Caki2 (cell line): ENCODE measurements at regions not wholly inside any gene's neighbourhood (a gene's known extent, or its start where the extent isn't known, plus 50 kb on each side); places are given as distances from the start of the nearest gene placed in this dataset.
A peak's percentile ranks its signal among the peaks of the same experiment; 100 is the strongest.
"Not testable (repeated sequence)": the region's sequence is repeated elsewhere in the genome, so short reads cannot be mapped to it uniquely, and the experiment has no call there.

Source experiments
- DNase-seq: peaks from one replicate; pipeline ENCODE4 v3.0.0-alpha.2; 2015; ENCODE audit warnings: low read depth
- in situ Hi-C: cut with HindIII; loops from 2 replicates; pipeline ENCODE4 v1.10.0; 2016; ENCODE audit warnings: low sequenced_read_pairs, low pct_unique_long_range_greater_than_20kb, mixed read lengths

DNA sequence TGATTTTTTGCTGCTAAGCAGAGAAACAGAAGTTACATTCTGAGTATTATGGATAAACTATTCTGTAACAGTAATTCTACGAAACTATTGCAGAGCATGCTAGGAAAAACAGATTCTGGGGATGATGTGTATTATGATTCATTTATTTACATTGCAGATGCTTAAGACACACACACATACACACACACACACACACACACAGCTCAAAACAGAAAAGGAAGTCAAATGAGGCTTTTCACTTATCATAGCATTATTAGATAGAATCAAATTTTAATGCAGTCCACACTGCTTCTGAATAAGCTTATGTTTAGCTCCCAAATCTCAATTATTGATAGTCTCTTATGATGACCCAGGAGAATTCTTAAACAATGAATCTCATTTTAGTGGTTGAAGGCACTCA is 307.2 kb downstream of the HGF start:
- in situ Hi-C loops = no loop called here
- DNase-seq = no peak

DNA sequence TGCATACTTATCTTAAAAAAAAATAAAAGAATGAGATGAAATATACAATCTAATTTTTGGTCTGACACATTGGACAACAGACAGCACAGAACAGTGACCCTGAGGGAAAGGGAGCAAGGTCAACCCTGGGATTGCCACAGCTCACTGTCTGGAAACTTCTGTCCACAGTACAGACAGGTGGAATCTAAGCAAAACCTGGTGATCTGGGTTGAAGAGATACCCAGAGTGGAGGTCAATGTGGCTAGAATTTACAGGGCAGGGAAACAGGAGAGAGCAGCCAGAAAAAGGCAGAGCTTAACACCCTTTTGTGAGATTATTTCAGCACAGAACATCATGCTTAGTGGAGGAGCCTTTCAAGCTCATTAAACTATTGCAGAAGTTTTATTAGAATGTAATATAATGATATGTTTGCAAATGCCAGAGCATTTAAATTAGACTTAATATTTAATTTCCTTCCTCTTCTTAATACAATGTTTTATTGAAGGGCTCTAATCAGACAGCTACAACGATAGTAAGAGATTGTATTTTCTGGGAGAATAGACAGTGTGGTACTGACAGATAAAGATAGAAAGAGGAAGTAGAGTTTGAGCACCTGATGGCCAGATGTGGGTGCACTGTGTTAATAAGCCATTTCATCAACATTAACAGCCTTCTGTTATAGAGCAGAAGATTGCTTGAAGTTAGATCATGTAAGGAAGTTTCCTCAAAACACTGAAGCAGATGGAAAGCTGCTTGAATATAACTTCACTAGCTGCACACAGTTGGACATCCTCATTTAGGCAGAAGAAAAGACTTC is 309.4 kb downstream of the HGF start:
- DNase-seq = no peak
- in situ Hi-C loops = no loop called here

DNA sequence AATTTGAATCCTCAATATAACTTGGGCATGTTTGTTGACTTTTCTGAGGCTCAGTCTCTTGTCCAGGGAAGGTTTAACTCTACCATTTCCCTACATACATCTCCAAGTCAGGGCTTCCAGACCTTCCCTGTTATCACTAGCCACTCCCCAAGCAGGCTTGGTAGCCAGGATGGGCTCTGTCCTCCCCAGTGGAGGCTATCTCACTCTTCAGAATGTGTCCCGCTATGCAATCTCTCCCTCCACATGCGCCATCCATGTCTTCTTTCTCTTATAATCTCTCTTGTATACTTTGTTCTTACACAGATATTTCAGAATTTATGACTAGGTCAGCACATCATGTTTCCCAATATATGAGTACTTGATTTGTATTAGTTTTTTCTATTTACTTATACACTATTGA is 310.4 kb downstream of the HGF start:
- no peak for DNase-seq
- in situ Hi-C loops = no loop called here

DNA sequence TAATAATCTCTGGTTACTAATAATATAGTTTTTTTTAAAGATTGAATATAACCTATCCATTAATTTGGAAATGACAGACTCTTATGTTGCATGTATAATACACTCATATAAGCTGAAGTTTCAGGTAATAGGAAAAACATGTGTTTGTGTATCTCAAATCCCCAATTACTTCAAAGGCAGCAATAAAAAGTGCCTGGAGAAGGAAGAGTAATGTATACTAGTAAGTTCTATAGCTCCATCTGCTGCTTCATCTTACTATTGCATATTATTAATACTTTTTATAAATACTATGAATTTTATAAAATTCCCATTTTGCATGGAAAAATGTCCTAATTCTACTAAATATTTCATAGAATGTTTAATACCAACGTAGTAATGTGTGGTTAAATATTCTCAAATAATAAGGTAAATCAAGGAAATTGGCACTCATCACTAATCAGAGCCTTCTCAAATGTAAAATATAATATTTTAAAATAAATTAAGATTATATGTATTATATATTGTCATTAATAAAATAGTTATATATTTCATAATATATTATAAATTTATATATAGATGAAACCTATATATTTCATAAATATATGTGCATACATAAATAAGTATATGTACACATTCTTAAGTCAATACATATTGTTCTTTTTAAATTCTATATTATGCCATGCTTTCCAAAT is 311.9 kb downstream of the HGF start:
- in situ Hi-C loops = no loop called here
- no peak for DNase-seq

DNA sequence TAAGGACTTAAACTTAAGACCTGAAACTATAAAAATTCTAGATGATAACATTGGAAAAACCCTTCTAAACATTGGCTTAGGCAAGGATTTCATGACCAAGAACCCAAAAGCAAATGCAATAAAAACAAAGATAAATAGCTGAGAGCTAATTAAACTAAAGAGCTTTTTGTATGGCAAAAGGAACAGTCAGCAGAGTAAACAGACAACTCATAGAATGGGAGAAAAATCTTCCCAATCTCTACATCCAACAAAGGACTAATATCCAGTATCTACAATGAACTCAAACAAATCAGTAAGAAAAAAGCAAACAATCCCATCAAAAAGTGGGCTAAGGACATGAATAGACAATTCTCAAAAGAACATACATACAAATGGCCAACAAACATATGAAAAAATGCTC is 316.1 kb downstream of the HGF start:
- in situ Hi-C loops, DNase-seq: not testable (repeated sequence)

DNA sequence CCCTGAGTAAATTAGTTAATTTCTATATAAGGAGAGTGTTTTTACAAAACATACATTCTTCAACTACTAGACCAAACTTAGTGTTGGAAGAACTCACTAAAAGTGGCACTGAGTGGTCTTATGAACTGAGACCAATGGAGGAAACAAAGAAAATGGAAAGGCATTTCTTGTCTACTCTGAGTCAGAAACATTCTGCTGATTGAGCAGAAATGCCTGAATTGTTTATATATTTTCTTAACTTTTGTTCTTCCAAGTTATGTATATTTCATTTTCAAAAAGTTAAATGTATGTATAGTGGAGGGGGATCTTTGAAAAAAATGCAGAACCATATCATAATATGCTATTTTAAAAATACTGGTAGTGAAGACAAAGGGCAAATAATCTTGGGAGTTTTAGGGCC is 320.7 kb downstream of the HGF start:
- DNase-seq = no peak
- in situ Hi-C loops = loop anchor here (25.0 kb wide), 1 partner anchor 537 kb away; the partner anchor contains the start of gene SEMA3C

DNA sequence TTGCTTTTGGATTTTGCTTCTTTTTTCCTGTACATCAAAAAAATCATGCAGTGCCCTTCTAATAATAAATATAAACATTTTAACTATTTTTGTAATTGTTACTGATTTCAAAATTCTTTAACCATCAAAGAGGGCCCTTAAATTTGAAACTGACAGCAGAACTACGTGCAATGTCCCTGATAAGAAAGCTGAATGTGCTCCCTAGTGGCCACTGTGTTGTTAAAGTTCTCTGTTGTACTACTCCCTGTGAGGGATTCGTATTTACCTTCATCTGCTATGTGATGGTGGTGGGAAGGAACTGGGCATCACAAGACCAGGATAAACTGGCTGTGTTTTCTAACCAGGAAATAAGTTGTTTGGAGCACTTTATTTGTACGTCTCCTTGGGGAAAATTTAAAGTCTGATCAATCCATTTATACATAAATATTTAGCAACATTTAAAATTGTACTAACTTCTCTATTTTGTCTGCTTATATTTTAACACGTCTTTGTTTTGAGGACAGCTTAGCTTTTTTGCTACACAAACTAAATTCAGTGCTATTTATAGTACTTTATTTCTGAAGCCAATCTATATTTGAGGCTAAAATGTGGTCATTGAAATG is 322.4 kb downstream of the HGF start:
- in situ Hi-C loops = loop anchor here (25.0 kb wide), 1 partner anchor 535 kb away; the partner anchor contains the start of gene SEMA3C
- peak; percentile 45 for DNase-seq

DNA sequence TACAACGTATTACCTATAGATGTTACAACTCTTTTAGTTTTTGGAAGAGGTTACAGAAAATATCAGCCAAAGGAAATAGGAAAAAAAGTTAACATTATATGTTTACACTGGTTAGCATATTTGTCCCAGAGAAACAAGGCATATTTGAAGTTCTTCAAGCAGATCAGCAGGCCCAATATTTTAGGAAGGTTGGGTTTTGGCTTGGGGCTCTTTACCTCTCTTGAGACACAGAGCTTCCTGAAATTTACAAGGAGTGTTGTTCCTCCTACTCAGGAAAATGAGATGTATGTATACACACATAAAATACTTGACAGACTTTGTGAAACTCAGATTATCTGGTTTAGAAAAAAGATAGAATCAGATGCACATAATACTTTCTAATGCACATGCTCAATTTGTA is 323.6 kb downstream of the HGF start:
- in situ Hi-C loops = loop anchor here (25.0 kb wide), 1 partner anchor 534 kb away; the partner anchor contains the start of gene SEMA3C
- no peak for DNase-seq

DNA sequence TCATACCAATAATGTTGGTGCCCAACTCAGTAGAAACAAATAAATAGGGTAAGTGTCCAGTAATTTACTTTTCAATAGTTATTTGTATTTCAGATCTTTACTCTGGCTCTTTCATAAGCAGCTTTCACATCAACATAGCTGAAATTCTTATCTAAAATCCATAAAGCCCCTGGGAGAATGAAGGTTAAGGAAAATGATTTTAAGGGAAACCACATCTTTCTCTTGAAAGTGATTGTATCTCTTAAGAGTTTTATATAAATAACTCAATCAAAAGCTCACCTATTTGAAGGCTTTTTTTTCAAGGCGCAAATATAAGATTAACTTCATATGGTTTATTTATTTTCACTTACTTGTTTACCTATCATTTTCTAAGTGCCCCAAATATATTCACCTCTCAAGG is 324.4 kb downstream of the HGF start:
- in situ Hi-C loops = loop anchor here (25.0 kb wide), 1 partner anchor 533 kb away; the partner anchor contains the start of gene SEMA3C

DNA sequence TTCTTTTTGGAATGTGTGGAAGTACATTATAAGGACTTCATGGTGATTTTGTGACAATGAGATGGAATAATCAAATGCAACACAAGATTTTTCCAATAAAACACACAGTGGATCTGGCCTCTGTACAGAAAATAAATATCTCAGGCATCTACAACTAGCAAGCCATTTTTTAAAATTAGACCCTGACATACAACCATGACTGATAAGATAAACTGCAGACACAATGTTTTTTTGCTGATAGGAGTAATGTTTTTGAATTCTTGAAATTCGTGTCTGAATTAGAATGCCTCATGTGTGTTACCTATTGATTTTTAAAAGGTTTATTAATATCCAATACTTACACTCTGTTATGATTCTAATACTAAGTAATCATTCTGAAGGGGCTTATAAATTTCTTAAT is 328.1 kb downstream of the HGF start:
- DNase-seq = no peak
- in situ Hi-C loops = loop anchor here (25.0 kb wide), 1 partner anchor 529 kb away; the partner anchor contains the start of gene SEMA3C

More for the DNA sequence above, 324.4 kb downstream of the HGF start:
- DNase-seq = no peak

DNA sequence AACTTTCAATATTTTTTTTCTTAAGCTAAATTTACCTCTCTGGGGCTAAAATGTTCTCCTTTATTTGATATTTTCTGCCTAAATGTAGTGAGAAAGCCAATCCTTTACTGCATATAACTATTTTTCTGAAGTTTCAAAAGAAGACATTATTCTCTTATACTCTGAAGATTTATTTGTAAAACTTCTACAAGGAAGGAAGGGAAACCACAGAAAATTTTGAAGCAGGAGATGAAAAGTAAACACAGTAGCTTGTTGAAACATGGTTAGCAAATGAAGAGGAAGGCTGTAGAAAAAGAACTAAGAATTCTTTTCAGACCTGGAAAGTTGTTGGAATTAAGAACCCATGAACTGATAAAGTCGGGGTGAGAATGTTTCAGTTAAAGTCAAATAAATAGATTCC is 330.3 kb downstream of the HGF start:
- DNase-seq = no peak
- in situ Hi-C loops = loop anchor here (25.0 kb wide), 1 partner anchor 527 kb away; the partner anchor contains the start of gene SEMA3C

DNA sequence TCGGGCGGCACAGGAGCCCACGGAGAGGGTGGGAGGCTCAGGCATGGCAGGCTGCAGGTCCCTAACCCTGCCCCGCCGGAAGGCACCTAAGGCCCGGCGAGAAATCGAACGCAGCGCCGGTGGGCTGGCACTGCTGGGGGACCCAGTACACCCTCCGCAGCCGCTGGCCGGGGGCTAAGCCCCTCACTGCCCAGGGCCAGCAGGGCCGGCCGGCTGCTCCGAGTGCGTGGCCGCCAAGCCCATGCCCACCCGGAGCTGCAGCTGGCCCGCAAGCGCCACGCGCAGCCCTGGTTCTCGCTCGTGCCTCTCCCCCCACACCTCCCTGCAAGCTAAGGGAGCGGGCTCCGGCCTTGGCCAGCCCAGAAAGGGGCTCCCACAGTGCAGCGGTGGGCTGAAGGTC is 332.7 kb downstream of the HGF start:
- in situ Hi-C loops = loop anchor here (25.0 kb wide), 1 partner anchor 525 kb away; the partner anchor contains the start of gene SEMA3C
- DNase-seq = not testable (repeated sequence)

DNA sequence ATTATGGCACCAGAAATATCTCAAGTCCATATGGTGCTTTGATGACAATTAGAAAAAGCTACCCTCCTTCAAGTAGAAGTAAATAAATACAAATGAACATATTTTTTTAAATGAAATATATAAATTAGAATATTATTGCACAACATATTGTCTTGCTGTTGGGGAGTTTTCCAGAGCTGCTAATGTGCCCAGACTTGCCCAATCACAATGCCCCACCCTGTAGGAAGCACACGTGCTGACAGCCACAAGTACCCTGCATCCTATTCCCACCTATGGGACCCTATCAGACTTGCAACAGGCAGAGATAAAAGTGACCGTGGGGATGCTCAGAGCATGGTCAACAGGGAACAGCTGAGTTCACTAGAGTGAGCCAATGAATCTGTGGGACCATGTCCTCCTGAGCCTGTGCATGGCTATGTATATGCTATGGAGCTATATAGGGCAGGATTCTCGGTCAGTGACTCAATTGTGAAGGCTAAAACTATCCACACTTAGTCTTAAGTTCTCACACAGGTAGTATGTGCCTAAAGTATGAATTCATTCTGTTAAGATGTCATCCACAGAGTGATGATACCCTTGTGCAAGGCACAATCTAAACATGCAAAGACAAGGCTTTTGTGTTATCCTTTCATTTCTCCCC is 336.0 kb downstream of the HGF start:
- in situ Hi-C loops = loop anchor here (25.0 kb wide), 1 partner anchor 522 kb away; the partner anchor contains the start of gene SEMA3C
- DNase-seq = no peak

DNA sequence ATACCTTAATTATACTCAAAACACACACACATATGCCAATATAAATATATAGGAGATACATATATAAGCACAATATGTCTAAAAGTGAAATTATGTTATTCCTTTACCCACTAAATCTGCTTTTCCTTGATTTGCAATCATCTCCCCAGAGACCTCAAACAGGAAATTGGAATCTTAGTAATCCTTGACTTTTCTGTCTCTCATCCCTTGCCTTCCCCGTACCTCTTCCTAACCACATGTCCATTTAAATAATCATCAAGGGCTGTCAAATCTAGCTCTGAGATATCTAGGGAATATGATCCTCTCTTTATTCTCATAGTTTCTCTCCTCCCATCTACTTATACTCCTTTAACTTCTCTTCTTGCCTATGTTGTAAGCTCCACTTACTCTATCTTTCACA is 336.6 kb downstream of the HGF start:
- DNase-seq = no peak
- in situ Hi-C loops = loop anchor here (25.0 kb wide), 1 partner anchor 521 kb away; the partner anchor contains the start of gene SEMA3C

DNA sequence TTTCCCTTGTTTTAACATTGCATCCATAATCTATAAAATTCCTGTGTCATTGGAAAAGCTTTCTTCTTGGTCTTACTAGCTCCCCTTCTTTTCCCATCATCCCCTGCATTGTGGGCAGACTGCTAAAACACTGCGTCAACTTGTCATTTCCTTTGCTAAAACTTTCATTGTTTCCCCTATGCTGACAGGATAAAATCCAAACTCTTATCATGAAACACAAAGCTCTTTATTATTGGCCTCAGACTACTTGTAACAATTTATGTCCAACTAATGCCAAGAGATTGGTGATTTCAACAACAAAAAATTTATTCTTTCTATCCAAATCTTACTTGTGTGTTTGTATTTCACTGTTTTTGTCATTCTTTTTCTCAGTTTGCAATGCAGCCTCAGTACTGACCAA is 339.1 kb downstream of the HGF start:
- in situ Hi-C loops = loop anchor here (25.0 kb wide), 1 partner anchor 518 kb away; the partner anchor contains the start of gene SEMA3C

DNA sequence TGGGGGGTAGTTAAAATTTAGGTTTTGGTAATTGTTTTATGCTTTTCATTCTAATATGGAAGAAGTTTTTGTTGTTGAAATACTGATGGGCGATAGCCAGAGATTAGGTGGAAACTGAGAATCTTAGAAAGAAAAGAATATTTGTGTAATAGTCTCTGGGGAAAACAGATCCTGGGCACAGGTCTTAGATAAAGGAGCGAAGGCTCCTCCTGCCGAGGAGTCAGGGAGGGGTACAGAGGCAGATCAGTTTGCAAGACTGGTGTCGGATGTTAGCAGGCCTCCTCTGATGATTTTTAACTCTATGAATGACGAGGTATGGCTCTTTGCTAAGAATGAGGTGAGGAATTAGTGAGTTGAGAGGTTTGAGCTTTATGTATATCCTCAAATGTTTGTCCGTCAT is 339.7 kb downstream of the HGF start:
- in situ Hi-C loops = loop anchor here (25.0 kb wide), 1 partner anchor 518 kb away; the partner anchor contains the start of gene SEMA3C
- no peak for DNase-seq

More for the DNA sequence above, 339.1 kb downstream of the HGF start:
- no peak for DNase-seq

DNA sequence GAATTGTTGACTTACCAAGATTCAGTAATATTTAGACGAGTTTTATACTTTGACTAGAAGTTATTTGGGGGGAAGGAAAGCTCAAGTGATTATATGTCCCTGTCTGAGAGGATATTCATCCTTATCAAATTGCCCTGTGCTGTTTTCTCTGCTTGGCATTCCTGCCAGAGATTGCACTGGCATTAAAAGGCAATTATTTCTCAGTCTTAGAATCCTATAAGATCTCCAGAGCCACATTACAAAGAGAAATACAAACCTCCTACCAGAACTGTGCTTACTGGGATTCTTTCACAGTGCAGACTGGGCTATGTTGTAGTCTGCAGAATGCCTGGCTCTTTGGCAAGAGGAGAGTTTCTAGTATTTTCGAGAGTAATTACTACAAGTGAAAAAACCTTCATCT is 342.4 kb downstream of the HGF start:
- in situ Hi-C loops = loop anchor here (25.0 kb wide), 1 partner anchor 515 kb away; the partner anchor contains the start of gene SEMA3C
- no peak for DNase-seq
